ENCODE measurements at regions not wholly inside any gene's neighbourhood (a gene's known extent, or its start where the extent isn't known, plus 50 kb on each side); places are given as distances from the start of the nearest gene placed in this dataset.
"Not testable (repeated sequence)": the region's sequence is repeated elsewhere in the genome, so short reads cannot be mapped to it uniquely, and the experiment has no call there.

DNA sequence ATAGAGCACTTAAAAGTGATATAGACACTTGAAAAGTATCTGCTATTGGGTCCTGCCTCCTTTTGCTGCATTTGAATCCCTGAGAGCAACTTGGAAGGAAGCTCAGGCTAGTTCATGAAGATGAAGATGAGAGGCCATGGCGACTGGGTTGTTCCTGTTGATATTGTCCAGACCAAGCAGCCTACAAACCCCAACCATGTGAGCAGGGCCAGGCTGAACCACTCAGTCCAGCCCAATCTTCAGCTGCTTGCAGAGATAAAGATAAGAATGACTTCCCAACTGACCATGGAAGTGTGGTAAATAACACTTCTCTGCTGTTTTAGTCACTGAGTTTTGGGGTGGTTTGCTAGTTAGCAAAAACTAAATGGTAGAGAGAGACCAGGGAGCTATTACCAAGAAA lies 417.6 kb downstream of the SOX11 start:
- no peak for DNase-seq (ENCODE audit: low read depth, low spot score)

GRCh38 chr2:6111781-6112261 lies 419.6 kb downstream of the SOX11 start:
- DNase-seq (ENCODE audit: low read depth, low spot score), result no peak

- DNase-seq (ENCODE audit: low read depth, low spot score), result no peak
These were observed 421.6 kb downstream of the SOX11 start for GRCh38 chr2:6113786-6114185.

- DNase-seq (ENCODE audit: low read depth, low spot score), result no peak
These were observed 435.5 kb downstream of the SOX11 start for GRCh38 chr2:6127718-6128117.

GRCh38 chr2:6139142-6139541 lies 447.0 kb downstream of the SOX11 start:
- no peak for DNase-seq (ENCODE audit: low read depth, low spot score)

DNA sequence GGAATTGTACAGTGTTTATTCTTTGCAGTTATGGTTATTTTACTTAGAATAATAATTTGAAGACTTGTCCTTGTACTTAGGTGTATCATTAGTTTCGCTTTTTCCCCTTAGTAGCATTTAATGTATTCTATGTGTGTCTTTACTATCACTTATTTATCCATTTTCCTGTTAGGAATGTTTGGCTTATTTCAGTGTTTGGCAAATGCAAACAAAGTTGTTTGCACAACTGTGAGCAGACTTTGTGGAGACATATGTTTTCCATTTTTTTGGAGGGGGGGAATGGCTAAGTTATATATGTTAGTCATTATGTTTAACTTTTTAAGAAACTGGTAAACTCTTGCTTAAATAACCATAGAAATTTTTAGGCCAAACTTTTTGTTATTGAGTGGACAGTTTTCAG lies 447.7 kb downstream of the SOX11 start:
- DNase-seq (ENCODE audit: low read depth, low spot score), result no peak

DNA sequence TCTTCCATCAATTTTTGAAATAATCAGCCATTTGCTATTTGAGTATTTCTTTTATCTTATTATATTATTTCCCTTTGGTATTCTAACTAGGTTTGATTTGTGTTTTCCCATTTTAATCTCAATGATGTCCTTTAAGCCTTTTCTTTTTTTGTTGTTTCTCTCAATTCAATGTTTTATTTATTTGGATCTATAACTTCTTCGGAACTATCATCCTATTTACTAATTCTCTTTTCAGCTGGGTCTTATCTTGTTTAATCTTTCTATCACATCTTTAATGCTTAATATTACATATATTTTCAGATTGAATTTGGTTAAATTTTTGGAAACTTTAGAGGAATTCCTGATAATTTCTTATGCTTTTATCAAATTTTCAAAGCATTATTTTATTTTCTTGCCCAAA lies 448.3 kb downstream of the SOX11 start:
- DNase-seq (ENCODE audit: low read depth, low spot score), result no peak

- DNase-seq (ENCODE audit: low read depth, low spot score), result no peak
These were observed 451.6 kb downstream of the SOX11 start for GRCh38 chr2:6143812-6144211.

- not testable (repeated sequence) for DNase-seq (ENCODE audit: low read depth, low spot score)
These were observed 455.0 kb downstream of the SOX11 start for GRCh38 chr2:6147215-6147614.

GRCh38 chr2:6148882-6149281 lies 456.7 kb downstream of the SOX11 start:
- no peak for DNase-seq (ENCODE audit: low read depth, low spot score)

DNA sequence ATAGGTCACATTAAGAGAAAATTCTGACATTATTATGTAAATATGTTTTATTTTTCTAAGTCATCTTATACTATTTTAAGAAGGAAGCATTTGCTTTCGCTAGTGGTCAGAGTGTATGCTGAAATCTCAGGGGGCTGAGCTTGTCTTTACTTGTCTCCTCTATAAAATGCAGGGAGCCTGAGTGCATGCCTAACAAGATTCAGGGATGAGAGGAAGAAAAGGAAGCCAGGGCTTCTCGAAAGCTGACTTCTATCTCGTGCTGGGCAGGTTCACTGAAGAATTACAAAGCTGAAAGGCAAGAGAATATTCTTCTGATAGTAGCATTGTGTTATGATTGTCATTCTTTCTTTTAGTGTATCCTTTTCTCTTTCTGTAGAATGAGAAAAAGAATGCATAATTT lies 467.4 kb downstream of the SOX11 start:
- no peak for DNase-seq (ENCODE audit: low read depth, low spot score)

- DNase-seq (ENCODE audit: low read depth, low spot score), result no peak
These were observed 471.7 kb downstream of the SOX11 start for GRCh38 chr2:6163932-6164331.

DNA sequence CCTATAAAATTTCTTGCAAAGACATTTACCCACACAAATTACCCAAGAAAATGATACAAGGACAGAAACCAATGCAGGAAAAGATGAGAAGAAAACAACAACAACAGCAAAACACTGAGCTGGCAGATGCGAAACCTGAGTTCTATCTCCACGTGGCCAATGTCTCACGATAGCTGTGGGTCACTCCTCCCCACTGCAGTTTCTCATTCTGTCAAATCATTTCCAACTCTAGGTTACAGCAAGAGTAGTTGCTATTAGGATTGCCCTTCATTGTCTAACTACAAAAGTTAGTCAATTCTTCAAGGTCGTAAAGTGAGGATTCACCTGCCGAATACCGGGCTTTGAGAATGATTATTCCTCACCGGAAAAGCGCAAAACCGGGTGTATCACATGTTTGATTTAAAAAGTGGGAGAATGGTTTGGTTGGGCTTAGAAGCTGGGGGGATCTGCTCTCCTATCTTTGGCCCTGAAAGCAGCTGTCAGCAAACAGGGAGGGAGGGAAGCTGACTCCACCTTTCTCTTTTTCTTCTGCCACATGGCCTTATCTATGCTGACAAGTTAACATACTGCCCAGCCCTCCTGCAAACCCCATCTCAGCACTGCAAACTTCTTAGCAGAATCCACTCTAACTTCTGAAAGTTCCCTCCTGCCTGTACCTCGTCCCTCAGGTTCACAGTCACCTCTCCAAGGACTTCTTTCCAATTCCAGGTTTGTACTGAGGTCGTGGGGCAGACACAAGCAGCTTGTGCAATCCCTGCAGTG lies 473.0 kb downstream of the SOX11 start:
- no peak for DNase-seq (ENCODE audit: low read depth, low spot score)

- DNase-seq (ENCODE audit: low read depth, low spot score), result no peak
These were observed 475.5 kb downstream of the SOX11 start for GRCh38 chr2:6167592-6168138.

GRCh38 chr2:6168485-6168884 lies 476.3 kb downstream of the SOX11 start:
- DNase-seq (ENCODE audit: low read depth, low spot score), result no peak

DNA sequence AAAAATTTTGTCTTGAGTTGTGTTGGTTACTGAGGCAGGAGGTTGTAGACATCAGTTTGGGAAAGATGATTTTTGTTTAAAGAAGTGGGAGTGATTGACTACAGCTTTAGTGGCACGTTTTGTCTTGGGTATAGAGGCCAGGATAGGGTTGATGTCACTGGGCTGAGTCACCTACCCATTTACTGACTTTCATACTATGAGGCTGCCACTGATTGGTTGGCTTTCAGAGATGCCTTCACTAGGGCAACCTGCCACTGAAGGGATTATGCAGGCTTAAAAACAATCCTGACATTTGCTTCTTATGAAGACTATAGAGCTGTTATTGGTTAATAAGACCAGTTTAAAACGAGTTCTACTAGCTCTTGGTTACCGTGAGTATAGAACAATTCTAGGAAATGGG lies 479.1 kb downstream of the SOX11 start:
- DNase-seq (ENCODE audit: low read depth, low spot score), result no peak

DNA sequence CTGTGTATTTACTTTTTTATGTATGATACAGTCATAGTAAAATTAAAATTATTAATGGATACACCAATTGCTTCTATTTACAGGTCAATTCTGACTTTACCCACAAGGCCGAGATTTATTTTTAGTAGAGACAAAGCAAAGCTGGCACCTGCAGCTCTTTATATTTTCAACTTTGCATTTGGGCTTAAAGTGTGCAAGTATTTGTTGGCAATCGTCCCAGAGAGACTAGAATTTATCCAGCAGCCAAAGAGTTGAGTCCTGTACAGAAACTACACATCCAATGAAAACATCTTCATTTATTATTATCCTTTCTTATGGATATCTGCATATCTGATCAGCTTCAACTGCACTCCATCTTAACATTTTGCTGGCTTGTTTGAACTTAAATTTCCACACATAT lies 485.6 kb downstream of the SOX11 start:
- DNase-seq (ENCODE audit: low read depth, low spot score), result no peak

DNA sequence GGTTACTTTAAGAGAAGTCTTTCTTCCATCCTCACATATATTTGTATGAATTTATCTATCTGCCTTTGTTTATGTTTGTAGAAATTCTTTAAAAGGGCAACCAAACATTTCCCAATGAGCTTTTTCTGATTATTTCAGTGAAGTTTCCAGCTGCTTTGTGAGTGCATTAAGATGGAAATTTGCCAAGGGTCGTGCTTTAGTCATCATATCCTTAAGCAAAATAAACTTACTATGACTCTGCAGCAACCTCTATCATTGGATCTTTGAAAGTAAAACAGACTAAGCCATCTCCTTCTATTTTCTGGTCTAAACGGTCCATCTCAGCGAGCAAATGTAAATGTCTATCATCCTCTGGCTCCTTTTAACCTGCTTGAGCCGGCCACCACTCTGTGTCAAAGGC lies 489.3 kb downstream of the SOX11 start:
- DNase-seq (ENCODE audit: low read depth, low spot score), result no peak

GRCh38 chr2:6181926-6182325 lies 489.7 kb downstream of the SOX11 start:
- DNase-seq (ENCODE audit: low read depth, low spot score), result no peak

- DNase-seq (ENCODE audit: low read depth, low spot score), result no peak
These were observed 491.0 kb downstream of the SOX11 start for GRCh38 chr2:6183226-6183625.

- DNase-seq (ENCODE audit: low read depth, low spot score), result no peak
These were observed 492.5 kb downstream of the SOX11 start for GRCh38 chr2:6184532-6185292.

- DNase-seq (ENCODE audit: low read depth, low spot score), result no peak
These were observed 494.4 kb downstream of the SOX11 start for GRCh38 chr2:6186332-6187151.
